ENCODE measurements at regions not wholly inside any gene's neighbourhood (a gene's known extent, or its start where the extent isn't known, plus 50 kb on each side); places are given as distances from the start of the nearest gene placed in this dataset.

GRCh38 chr5:144918371-144918770 is 747.7 kb downstream of the KCTD16 start:
- DNase-seq: no peak

GRCh38 chr5:144915452-144915851 is 744.8 kb downstream of the KCTD16 start:
- no peak for DNase-seq

GRCh38 chr5:144913661-144914060 is 743.0 kb downstream of the KCTD16 start:
- no peak for DNase-seq

GRCh38 chr5:144896473-144896872 is 725.8 kb downstream of the KCTD16 start:
- no peak for DNase-seq

- no peak for DNase-seq
Measured at GRCh38 chr5:144886668-144887067, 716.0 kb downstream of the KCTD16 start.

- no peak for DNase-seq
Measured at GRCh38 chr5:144882739-144883283, 712.1 kb downstream of the KCTD16 start.

GRCh38 chr5:144880513-144880912 is 709.8 kb downstream of the KCTD16 start:
- no peak for DNase-seq

GRCh38 chr5:144876990-144877389 is 706.3 kb downstream of the KCTD16 start:
- DNase-seq: no peak

- DNase-seq: no peak
Measured at GRCh38 chr5:144873076-144873475, 702.4 kb downstream of the KCTD16 start.

GRCh38 chr5:144864118-144864517 is 693.4 kb downstream of the KCTD16 start:
- DNase-seq: no peak

GRCh38 chr5:144857454-144857853 is 686.8 kb downstream of the KCTD16 start:
- no peak for DNase-seq

GRCh38 chr5:144844086-144844485 is 673.4 kb downstream of the KCTD16 start:
- no peak for DNase-seq

- no peak for DNase-seq
Measured at GRCh38 chr5:144832416-144832815, 661.7 kb downstream of the KCTD16 start.

- no peak for DNase-seq
Measured at GRCh38 chr5:144831650-144832049, 661.0 kb downstream of the KCTD16 start.

- no peak for DNase-seq
Measured at GRCh38 chr5:144822503-144822902, 651.8 kb downstream of the KCTD16 start.

- DNase-seq: no peak
Measured at GRCh38 chr5:144820278-144820677, 649.6 kb downstream of the KCTD16 start.

- no peak for DNase-seq
Measured at GRCh38 chr5:144815131-144815530, 644.5 kb downstream of the KCTD16 start.

GRCh38 chr5:144812763-144813162 is 642.1 kb downstream of the KCTD16 start:
- DNase-seq: no peak

GRCh38 chr5:144800169-144800568 is 629.5 kb downstream of the KCTD16 start:
- no peak for DNase-seq

GRCh38 chr5:144798595-144798994 is 627.9 kb downstream of the KCTD16 start:
- DNase-seq: no peak

- no peak for DNase-seq
Measured at GRCh38 chr5:144794922-144795321, 624.2 kb downstream of the KCTD16 start.

GRCh38 chr5:144788556-144788955 is 617.9 kb downstream of the KCTD16 start:
- DNase-seq: no peak

- DNase-seq: no peak
Measured at GRCh38 chr5:144788046-144788445, 617.4 kb downstream of the KCTD16 start.

- no peak for DNase-seq
Measured at GRCh38 chr5:144779368-144779767, 608.7 kb downstream of the KCTD16 start.

GRCh38 chr5:144778561-144778960 is 607.9 kb downstream of the KCTD16 start:
- no peak for DNase-seq

GRCh38 chr5:144774197-144774596 is 603.5 kb downstream of the KCTD16 start:
- no peak for DNase-seq
